ENCODE measurements at regions not wholly inside any gene's neighbourhood (a gene's known extent, or its start where the extent isn't known, plus 50 kb on each side); places are given as distances from the start of the nearest gene placed in this dataset.

DNA sequence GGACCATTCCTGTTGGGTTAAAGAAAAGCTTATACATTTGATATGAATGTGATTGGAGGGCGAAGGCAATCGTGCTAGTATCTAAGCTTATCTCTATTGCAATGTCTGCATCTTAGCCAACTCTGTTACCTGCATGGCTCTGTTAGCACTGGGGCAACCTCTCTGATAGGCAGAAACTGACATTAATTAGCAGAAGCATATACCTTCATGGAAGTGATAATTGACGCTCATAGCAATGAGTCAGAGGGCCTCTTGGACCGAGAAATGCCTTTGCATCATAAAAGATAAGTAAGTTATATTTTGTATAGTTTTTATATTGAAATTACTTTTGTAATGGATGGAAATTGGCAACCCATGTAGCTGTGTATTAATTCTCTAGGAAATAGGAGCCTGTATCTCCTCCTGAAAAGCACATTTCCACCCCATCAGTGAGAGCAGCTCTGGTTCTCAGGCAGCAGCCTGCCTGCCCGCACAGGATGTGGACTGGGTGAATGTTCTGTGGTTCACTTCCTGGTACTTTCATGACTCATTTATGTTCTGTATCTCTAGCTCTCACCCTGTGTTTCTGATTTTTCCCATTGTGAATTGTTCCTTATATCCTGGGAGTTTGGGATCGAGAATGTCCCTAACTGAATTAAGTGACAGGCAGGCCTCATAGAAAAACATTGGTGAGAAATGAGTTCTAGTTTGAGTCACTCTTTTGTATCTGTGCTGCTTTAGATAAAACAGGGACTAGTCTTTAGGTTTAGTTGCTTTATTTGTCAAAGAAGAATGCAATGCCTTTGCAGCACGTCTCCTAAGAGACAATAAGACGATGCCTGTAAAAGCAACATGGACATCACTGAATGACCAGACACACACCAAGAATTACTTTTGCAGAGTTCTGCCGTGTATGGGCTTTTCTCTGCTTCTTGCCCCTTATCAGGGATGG, 344.9 kb downstream of the DCDC2C start:
- no peak overlapping the region for H3K27ac ChIP-seq
- H3K27me3 ChIP-seq (ENCODE audit: insufficient read depth, low read depth, severe bottlenecking) = no peaks in the 10 kb centered on the region
- H3K4me3 ChIP-seq (ENCODE audit: low read depth, low read length) = no peak overlapping the region
- H3K36me3 ChIP-seq = no peaks in the 10 kb centered on the region
- DNase-seq = no peak
- H3K9me3 ChIP-seq (ENCODE audit: severe bottlenecking) = no peaks in the 10 kb centered on the region
- TF ChIP-seq, protein P1, sequence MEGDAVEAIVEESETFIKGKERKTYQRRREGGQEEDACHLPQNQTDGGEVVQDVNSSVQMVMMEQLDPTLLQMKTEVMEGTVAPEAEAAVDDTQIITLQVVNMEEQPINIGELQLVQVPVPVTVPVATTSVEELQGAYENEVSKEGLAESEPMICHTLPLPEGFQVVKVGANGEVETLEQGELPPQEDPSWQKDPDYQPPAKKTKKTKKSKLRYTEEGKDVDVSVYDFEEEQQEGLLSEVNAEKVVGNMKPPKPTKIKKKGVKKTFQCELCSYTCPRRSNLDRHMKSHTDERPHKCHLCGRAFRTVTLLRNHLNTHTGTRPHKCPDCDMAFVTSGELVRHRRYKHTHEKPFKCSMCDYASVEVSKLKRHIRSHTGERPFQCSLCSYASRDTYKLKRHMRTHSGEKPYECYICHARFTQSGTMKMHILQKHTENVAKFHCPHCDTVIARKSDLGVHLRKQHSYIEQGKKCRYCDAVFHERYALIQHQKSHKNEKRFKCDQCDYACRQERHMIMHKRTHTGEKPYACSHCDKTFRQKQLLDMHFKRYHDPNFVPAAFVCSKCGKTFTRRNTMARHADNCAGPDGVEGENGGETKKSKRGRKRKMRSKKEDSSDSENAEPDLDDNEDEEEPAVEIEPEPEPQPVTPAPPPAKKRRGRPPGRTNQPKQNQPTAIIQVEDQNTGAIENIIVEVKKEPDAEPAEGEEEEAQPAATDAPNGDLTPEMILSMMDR (IDR thresholded peaks at IDR 0.05; ENCODE audit: low read depth, low read length) = no peak

DNA sequence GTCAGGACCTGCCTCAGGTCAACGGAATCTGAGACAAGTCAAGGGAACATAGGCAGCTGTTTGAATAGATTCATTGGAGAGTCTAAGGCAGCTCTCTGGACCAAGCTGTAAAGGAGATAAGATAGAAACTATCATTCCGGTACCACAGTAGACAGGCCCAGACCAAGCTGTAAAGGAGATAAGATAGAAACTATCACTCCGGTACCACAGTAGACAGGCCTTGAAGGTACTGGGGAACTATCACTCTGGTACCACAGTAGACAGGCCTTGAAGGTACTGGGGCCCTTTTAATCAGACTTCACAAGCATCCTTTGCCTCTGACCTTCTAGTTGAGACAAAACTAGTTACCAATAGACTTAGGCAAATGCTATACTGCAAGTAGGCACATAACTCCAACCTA, 346.1 kb downstream of the DCDC2C start:
- Histone ChIP-seq H3K4me3 (ENCODE audit: low read depth, low read length) (no peak overlapping the region), H3K9me3 (ENCODE audit: severe bottlenecking) (no peaks in the 10 kb centered on the region), H3K36me3 (no peaks in the 10 kb centered on the region), H3K27ac (no peak overlapping the region), H3K27me3 (ENCODE audit: insufficient read depth, low read depth, severe bottlenecking) (no peaks in the 10 kb centered on the region)
- TF ChIP-seq, protein P1 (IDR thresholded peaks at IDR 0.05; ENCODE audit: low read depth, low read length) = no peak
- DNase-seq = no peak

DNA sequence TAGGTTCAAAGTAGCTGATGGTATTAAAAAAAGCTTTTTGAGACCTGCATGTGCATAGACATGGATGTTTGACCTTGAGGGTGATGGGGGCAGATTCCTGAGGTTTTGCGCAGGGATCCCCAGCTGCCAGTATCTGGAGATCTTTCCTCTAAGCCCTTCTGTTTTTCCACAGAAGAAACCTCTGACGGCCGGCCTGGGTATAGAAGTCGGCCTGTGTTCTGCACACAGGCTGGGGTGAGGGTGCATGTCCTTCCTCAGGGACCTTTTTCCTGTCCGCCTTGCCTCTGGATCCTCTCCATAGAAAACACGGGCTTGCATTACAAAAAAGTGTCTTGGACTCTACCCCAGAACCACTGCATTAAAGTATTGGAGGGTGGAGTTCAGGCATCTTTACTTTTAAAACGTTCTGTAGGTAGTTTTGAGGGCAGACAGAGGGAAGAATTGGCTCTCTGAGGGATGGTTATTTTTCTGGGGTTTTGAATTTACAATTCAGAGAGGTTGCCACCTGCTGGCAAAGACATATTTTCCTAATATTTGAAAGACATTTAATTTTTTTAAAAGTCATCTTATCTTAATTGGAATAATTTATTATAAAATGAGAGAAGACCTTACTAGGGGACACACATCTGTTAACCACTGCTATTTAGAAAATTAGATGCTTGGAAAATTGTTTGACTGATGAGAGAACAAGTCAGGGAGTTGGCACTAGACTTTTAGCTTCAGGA, 350.6 kb downstream of the DCDC2C start:
- Histone ChIP-seq H3K27ac (no peak overlapping the region), H3K36me3 (no peaks in the 10 kb centered on the region), H3K4me3 (ENCODE audit: low read depth, low read length) (no peak overlapping the region), H3K9me3 (ENCODE audit: severe bottlenecking) (peaks cover 8% of the 10 kb centered on the region), H3K27me3 (ENCODE audit: insufficient read depth, low read depth, severe bottlenecking) (no peaks in the 10 kb centered on the region)
- TF ChIP-seq, protein P1 (IDR thresholded peaks at IDR 0.05; ENCODE audit: low read depth, low read length) = no peak
- DNase-seq = no peak

DNA sequence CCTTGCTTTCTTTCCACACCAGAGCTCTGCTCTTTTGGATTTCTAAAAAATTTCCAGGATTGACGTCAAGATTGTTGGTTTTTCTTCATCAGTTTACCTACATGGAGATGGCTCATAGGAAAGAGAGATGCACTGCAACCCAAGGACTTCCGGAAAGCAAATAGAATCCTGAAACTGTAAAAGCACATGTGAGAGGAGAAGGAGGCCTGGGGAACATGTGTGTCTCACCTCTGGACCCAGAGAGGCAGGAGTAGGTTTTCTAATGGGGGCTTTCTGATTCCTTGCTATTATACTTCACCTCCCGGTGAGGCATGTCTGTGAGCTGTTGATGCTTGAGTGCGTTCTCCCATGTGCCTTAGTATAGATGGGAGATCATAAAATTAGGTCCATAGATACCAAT, 362.8 kb downstream of the DCDC2C start:
- Histone ChIP-seq H3K27ac (no peak overlapping the region), H3K36me3 (no peaks in the 10 kb centered on the region), H3K4me3 (ENCODE audit: low read depth, low read length) (no peak overlapping the region), H3K27me3 (ENCODE audit: insufficient read depth, low read depth, severe bottlenecking) (no peaks in the 10 kb centered on the region), H3K9me3 (ENCODE audit: severe bottlenecking) (no peaks in the 10 kb centered on the region)
- no peak for DNase-seq
- TF ChIP-seq, protein P1 (IDR thresholded peaks at IDR 0.05; ENCODE audit: low read depth, low read length) = no peak

DNA sequence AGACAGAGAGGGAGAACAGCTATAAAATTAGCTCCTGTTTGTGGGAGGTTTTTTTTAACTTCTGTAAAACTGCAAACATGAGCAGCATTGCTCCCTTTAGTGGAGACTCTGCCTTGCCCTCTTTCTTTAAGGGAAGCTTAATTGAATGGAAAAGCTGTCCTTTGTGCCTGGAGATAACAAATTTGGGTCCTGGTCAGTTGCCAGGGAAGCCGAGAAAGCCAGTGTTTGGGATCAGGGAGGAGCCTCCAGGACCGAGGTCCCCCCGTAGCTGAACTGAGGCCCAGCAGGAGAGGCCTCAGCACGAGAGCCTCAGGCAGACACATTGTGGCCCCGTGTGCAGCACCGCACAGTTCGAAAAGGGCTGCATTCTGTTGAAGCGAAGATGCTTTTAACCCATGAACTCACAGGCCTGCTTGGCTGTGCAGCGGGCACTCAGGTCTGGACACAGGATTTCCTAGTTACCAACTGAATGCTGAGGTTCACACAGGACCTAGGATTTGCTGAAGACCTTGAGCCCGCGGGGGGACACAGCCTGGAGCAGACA, 369.7 kb downstream of the DCDC2C start:
- TF ChIP-seq, protein P1 (IDR thresholded peaks at IDR 0.05; ENCODE audit: low read depth, low read length) = no peak
- DNase-seq = no peak

More for the DNA sequence above, 369.7 kb downstream of the DCDC2C start:
- Histone ChIP-seq H3K27me3 (ENCODE audit: insufficient read depth, low read depth, severe bottlenecking) (no peaks in the 10 kb centered on the region), H3K9me3 (ENCODE audit: severe bottlenecking) (no peaks in the 10 kb centered on the region), H3K27ac (no peak overlapping the region), H3K4me3 (ENCODE audit: low read depth, low read length) (no peak overlapping the region), H3K36me3 (no peaks in the 10 kb centered on the region)

Data from WERI-Rb-1 (cell line).